GM18873 (cell line): ENCODE measurements at regions not wholly inside any gene's neighbourhood (a gene's known extent, or its start where the extent isn't known, plus 50 kb on each side); places are given as distances from the start of the nearest gene placed in this dataset.

Experiments
- ATAC-seq: cut with Tn5 transposase; IDR thresholded peaks from one replicate; pipeline ENCODE4 v1.9.1; 2021; ENCODE audit warnings: mild to moderate bottlenecking, moderate library complexity, moderate number of reproducible peaks; ENCODE audit not compliant: unreplicated experiment, low FRiP score

DNA sequence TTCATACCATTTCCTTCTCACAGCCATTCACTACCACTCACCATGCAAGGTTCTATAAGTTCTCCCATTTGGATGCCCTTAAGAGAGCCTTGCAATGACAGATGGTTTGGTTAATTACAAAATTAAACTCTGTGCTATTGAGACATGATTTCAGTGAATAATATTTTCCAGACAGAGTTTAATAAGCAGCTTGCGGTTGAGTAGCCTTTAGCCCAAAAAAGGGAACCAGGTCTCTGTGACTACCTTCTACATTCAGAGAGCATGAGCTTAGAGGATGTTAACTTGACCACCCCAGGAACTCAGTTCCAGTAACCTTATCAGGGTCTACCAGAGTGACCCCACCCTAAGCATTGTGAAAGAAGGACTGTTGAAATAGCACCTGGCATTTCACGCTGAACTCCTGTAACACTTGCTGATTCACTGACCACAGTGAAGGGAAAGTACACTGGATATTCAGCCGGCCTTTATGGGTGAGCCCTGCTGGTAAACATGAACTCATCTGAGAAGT is 1173.1 kb upstream of the ZEB2 start:
- ATAC-seq: peak; percentile 76

DNA sequence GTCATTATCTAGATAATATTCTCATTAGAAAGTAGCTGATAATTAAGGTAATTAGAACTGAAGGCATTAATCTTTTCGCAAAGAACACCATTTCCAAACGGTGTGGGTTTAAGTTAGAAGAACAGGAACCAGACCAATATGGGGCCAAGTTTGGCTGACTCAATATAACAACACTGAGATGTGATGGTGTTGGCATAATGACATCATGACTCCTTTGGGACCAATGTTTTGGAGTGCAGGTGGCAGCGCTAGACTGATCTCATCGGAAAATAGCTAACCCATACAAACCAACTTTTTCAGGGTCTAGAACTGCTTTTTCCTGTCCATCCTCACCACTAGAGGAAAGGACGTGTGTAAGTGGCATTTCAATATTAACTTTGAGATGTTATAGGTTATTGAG is 1171.7 kb upstream of the ZEB2 start:
- no peak for ATAC-seq

DNA sequence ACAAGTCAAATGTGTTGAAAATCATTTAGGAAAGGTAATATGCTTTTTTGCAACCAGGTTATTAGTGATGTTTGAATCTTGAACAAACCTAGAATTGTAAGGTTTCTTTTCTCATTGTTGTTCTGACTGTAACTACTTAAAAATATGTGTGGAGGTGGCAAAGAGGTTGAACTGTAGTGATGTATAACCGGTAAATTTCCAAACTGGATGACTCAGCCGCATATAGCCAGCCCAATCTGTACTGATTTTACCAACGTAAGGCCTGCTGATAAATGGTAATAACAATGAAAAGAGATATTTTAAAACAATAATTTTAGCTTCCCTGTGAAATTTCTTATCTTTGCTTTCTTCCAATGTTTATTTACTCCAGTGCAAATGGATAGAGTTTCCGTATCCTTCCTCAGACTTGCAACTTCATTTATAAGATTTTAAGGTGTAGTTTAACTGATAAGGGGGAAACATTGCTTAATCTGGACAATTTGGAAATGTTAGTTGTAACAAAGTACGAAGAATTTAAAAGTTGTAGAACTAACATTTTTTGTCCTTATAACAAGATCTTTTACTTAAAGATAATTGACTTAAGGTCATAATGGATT is 1170.4 kb upstream of the ZEB2 start:
- no peak for ATAC-seq

DNA sequence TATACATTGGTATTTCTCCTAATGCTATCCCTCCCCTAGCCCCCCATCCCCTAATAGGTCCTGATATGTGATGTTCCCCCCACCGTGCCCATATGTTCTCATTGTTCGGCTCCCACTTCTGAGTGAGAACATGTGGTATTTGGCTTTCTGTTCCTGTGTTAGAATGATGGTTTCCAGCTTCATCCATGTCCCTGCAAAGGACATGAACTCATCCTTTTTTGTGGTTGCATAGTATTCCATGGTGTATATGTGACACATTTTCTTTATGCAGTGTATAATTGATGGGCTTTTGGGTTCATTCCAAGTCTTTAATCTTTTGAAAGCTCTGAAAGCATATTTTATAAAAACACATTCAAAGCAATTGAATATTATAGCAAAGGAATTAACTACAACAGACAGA is 1169.4 kb upstream of the ZEB2 start:
- no peak for ATAC-seq

DNA sequence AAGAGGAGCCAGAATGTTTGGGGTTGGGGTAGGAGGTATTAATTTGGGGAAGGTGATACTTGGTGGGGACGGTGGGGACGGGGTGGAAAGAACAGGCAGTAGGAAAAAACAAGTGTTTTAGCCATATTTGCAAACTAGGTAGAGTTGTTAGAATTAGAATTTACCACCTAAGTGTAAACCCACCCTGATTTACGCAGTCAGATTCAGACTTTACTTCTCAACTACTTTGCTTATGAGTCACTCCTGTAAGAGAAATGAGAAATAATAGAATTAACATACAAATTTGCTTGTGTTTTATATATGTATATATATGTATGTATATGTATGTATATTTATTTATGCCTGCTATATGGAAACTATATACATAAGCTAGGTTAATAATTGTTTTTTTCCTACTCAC is 1168.2 kb upstream of the ZEB2 start:
- ATAC-seq: no peak

DNA sequence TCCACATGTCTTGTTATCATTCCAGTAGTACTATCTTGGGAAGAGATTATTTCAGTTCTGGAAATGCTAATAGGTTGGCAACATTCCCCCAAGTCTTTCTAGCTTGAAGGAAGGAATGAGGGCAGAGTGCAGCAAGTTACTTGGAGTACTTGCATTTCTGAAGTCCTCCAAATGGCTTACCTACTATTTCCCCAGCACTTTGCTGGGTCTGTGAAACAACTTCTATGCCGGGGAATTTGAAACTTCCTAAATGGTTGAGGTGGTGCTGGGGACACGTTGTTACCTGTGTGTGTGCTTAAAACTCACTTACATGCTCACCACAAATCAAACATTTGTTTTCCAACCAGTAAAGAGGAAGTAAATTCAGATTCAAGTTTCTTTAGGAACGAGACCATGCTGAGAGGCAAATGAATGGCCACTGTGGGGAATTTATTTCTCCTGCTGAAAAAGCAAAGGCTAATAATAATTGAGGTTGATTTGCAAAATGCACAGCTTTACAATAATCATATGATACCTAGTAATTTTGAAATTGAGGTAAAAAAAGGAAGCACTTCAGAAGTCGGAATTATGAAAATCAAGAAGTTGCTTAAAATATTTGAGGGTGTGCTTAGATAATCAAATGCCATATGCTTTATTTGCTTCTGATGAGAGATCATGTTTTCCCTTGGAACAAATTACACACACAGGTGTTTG is 1167.7 kb upstream of the ZEB2 start:
- no peak for ATAC-seq

DNA sequence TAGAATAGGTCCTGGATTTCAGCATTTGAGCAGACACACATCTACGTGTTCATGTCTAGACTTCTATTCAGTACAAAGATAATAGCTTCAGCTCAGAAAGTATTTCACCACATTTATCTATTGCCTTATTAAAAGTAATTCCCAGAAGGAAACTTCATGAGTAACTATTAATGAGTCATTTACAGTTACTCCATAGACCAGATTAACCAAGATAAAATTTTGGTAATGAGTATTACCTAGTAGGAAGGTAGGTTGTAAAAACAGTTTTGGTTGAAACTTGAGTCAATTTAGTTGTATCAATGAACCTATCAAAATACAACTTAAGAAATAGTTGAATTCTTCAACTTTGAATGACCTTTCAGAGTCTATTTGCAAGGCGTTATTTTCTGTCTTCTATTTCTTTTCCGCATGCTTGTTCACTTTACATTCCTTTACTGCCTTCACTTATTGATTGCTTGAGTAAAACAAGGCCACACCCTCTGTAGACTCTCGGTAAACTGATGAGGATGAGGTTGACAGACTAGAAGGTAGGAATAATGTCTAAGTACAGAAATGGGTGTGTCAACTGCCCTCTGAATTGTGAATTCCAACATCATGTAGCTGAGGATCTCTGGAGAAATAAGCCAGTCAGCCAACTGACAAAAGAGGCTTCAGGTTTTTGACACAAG is 1165.6 kb upstream of the ZEB2 start:
- no peak for ATAC-seq

DNA sequence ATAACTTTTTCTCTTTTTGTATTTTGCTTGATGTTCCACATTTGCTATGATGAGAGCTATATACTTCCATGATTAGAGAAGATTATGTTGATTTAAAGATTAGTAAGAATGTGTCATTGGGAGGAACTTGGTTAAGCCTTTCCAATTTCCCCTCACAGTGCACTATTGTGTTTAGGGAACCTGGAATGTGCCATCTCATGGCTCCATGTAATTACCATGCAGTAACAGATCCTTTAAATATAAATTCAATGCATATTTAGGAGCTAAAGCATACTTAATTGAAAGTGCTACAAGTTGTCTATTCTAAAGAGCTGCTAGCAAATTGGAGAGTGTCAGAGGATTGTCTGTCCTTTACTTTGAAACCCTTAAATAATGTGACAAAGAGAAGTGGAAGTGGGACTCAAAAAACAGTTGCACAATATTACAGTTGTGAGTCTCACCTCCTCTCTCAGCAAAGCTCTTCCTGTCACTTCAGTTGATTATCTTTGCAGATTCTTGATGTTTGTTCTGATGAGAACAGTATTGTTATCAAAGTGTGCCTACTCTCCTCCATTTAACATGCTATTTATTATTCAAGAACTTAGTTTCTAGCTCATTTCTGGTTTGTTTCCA is 1162.7 kb upstream of the ZEB2 start:
- no peak for ATAC-seq

DNA sequence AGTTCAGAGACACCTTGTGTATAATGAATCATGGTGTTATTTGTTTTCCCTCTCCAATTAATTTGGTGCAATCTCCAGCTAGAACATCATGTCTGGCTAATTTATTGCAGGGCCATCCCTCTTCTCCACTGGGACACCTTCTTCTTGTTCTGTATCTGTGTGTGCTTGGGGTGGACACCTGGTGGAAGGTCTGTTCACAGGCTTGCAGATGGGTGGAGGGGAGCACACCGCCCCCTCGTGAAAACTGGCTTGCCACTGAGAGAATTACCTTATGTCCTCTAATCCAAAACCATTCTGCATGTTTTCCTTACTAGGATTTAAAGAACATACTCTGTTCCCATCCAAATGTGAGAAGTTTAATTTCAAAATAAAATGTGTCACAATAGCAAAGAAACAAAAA is 1160.4 kb upstream of the ZEB2 start:
- ATAC-seq: no peak

DNA sequence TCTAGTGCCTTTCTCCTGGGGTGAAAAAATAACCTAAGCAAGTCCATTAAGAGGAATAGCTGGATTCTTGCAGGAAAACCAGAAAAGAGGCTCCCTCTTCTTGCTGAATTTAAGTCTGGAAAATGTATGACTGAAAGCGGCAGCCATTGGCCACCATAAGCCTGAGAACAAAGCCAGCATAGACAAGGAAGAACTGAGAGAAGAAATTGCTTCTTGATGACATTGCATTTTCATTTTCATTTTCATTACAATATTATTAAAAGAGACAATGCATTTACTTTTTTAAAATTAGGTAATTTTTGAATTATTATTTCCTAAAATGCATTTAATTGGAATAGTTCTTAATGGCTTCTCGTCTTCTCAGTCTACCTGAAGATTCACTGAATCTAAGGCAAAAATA is 1157.5 kb upstream of the ZEB2 start:
- ATAC-seq: no peak

DNA sequence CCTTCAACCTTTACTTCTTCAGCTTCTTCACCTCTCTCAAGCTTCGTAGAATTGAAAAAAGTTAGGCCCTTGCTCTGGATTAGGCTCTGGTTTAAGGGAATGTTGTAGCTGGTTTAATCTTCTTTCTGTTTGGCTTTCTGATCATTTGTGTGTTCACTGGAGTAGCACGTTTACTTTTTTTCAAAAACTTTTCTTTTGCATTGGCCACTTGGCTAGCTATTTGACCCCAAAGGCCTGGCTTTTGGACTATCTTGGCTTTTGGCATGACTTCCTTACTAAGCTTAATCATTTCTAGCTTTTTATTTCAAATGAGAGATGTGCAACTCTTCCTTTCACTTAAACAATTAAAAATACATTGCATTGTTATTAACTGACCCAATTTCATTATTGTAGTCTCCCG is 1154.8 kb upstream of the ZEB2 start:
- no peak for ATAC-seq

DNA sequence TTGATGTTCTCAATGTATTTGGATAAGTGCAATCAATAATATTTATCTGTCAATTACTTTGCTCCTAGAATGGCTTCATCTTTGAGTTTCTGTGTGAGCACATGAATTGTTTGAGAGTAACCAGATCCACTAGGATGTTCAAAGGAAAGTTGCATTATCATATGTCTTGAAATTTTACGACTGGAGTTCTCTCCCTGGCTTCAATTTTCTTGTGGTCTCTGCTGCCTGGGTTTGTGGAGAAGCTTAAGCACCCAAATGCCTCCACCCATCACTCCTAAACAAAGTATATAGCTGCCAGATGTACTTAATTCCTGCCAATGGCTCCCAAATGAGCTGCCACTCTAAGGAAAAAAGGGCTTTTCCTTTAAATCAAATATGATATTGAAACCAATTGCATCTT is 1149.4 kb upstream of the ZEB2 start:
- no peak for ATAC-seq

DNA sequence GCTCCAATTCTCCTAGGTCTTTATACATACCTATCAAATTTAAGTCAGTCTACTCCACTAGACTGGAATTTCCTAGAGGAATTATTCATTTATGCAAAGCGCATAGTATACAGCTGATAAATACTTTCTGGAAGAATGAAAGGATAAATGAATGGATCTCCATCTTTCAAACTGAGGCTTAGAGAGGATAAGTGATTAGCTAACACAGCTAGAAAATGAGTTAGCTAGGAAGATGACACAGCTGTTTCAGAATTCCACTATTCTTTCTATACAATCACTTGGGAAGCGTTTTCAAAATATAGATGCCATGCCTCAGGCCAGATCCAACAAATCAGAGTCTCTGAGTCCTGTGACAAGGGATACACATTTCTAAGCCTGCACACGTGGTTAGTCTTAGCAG is 1146.6 kb upstream of the ZEB2 start:
- ATAC-seq: no peak

DNA sequence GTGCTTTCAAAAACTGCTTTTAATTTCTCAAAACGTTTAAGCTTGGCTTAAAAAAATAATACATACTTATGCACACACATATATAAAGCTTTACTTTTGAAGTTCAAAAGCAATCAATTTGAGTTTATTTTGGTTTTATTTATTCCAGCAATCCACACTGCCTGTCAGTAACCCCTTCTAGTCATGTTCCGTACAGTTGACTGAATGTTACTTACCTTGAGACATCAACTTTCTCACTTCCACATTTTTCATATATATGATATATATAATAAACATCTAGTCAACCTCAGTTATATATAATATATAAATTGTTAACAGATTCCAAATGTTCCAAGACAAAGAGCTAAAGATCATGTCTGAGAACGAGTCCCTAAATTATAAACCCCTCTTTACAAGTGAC is 1137.3 kb upstream of the ZEB2 start:
- ATAC-seq: no peak

DNA sequence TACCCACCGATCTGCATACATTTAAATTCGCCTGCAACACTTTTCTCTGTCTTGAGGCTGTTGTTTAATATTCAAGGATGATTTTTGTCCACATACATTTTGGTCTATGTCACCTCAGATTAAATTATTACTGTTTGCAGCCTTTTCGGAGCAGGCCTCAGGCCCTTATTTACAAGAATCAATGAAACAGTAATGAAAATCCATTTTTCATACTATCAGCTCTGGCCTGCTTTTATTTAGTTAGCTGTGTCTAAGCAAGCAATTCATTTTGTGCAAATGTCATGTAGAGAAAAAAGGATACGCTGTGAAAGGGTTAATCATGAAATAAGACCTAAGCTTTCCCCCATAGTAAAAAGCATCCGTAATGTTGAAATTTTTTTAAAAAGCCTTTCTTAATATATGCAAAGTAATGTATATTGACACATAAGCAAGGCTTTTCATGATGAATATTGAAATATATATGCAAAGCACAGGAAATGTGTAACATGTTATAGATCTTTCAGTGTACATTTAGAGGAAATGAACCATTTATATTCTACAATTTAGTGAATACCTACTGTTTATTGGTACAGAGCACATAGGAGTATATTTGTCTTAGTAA is 1135.3 kb upstream of the ZEB2 start:
- no peak for ATAC-seq

DNA sequence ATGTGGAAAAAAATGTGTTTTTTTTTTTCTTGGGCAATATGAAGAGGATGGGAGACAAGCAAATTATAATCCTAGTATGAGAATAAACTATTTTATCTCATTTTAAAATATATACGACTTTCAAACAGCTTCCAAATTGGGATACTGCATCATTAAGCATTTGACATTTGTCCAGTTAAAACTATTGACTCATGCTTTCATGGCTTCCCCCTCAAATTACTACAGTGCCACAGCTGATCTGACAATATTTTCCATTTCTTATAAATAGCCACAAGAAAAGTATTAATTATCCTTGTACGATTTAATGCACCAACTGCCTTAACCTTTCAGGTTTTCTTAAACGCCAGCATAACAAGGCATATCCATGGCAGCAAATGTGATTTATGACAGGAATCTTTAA is 1134.8 kb upstream of the ZEB2 start:
- no peak for ATAC-seq

DNA sequence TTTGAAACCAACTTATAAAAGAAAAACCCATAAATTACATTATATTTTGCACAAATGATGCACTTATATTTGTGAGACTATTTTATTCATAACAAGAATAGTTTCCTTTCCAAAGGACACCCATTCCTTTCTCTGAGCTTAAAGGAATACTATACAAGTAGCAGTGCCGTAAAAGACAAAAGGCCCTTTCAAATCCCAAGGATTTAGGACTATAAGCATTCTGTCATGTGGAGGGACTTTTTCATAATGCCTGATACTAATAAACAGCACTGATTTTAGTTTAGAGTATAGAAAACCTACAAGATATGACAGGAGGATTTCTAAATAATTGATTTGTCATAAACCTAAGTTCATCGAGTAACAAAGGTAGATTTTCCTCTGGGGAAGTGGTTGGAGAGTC is 1134.2 kb upstream of the ZEB2 start:
- no peak for ATAC-seq

DNA sequence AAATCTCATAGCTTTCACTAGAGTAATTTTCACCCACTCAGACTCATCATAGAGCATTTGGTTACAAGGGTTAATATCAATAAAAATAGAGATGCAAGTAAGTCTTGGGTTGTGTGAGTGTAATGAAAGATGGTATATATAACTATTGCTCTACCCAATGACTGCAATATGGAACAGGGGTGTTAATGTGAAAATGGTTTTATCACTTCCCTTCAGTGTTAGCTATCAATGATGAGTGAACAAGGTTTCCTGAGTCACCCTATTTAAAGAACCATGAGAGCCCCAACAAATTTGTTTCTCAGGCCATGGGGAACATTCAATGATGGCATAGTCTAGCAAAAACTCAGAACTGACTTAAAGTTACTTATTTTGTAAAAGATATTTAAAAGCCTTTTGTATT is 1133.6 kb upstream of the ZEB2 start:
- no peak for ATAC-seq

DNA sequence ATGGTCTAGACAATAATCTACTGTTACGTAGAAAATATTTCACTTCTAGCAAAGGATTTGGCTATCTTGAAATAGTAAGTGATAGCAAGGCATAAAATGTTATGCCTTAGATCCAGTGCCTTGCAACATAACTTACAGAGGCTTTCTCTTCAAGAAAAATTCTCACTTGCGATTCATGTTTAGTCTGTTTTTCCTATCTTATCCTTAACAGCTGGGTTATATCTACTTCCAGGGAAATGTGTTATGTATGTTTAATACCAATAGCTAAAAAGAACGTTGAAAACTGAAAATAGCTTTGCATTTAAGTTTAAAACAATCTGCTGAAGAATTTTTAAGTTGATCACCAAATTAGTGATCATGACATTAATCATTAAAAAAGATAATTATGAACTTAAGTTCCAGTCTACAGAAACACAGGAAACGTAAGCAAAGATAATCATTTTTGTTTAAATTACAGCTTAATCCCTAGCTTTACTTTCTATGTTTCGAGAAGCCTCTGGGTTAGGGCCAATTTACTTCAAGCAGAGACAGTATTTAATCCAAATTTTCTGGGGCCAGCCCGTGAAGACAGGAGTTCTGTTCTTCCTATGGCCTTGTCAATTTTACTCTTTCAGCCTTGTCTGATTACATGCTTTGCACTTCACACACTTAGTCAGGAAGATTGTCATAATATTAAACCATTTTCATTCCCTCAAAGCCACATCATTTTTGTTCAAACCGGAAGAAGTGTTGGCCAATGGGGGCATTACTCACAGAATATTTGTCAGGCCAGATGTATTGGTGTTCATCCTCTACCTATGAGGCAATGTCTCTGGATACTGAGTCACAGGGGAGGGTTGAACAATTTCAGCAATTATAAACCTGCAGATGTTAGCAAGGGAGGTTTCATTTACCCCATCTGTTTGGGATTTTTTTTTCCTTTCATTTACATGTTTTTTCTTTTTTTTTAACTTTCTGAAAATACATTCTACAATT is 1132.9 kb upstream of the ZEB2 start:
- ATAC-seq: no peak

DNA sequence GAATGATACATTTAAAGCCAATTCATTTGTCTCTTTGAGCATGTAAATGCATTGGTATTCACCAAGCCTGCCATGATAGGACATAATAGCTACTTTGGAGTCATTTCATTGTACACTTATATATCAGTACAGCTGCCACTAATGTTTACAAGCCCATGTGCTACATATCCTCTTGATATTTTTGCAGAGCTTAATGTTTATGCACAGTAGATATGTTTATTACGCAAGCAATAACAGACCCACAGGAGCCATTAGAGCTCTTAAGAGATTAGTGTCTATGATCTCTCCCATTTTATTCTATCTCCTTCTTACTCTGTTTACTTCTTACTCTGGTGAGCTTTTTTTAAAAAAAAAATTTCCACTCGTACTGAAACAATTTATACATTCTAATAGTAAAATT is 1132.1 kb upstream of the ZEB2 start:
- no peak for ATAC-seq
